NT2/D1 (cell line): ENCODE measurements at regions not wholly inside any gene's neighbourhood (a gene's known extent, or its start where the extent isn't known, plus 50 kb on each side); places are given as distances from the start of the nearest gene placed in this dataset.
"Not testable (repeated sequence)": the region's sequence is repeated elsewhere in the genome, so short reads cannot be mapped to it uniquely, and the experiment has no call there.

Source experiments
- DNase-seq: peaks from one replicate; pipeline ENCODE4 v3.0.0-alpha.2; 2011; ENCODE audit warnings: low read depth, low spot score
- H3K27me3 ChIP-seq: 2 replicates; pipeline ENCODE4 v1.6.0; 2011; ENCODE audit warnings: mild to moderate bottlenecking; ENCODE audit not compliant: insufficient read length, insufficient read depth
- H3K36me3 ChIP-seq: 2 replicates; pipeline ENCODE4 v1.6.1; 2011; ENCODE audit warnings: mild to moderate bottlenecking, low read length, mixed read lengths; ENCODE audit not compliant: insufficient read depth, insufficient read length
- H3K4me1 ChIP-seq: 2 replicates; pipeline ENCODE4 v1.5.1; 2011; ENCODE audit not compliant: insufficient read depth, insufficient read length
- H3K4me3 ChIP-seq: 2 replicates; pipeline ENCODE4 v1.5.1; 2011; ENCODE audit warnings: low read depth; ENCODE audit not compliant: insufficient read length
- H3K9ac ChIP-seq: 2 replicates; pipeline ENCODE4 v1.6.0; 2011; ENCODE audit warnings: low read depth; ENCODE audit not compliant: insufficient read length
- H3K9me3 ChIP-seq: 2 replicates; pipeline ENCODE4 v1.5.1; 2011; ENCODE audit warnings: mild to moderate bottlenecking, low read length; ENCODE audit not compliant: insufficient read depth
- SUZ12 ChIP-seq: IDR thresholded peaks from 2 replicates; pipeline ENCODE4 v1.6.1; 2011; ENCODE audit not compliant: insufficient read length, insufficient read depth; ENCODE audit errors: extremely low read depth
- YY1 ChIP-seq: IDR thresholded peaks from 2 replicates; pipeline ENCODE4 v1.6.1; 2011; ENCODE audit not compliant: insufficient read length, insufficient read depth
- ZNF274 ChIP-seq: IDR thresholded peaks from 2 replicates; pipeline ENCODE4 v1.6.1; 2011; ENCODE audit warnings: mild to moderate bottlenecking, low read depth, low read length

DNA sequence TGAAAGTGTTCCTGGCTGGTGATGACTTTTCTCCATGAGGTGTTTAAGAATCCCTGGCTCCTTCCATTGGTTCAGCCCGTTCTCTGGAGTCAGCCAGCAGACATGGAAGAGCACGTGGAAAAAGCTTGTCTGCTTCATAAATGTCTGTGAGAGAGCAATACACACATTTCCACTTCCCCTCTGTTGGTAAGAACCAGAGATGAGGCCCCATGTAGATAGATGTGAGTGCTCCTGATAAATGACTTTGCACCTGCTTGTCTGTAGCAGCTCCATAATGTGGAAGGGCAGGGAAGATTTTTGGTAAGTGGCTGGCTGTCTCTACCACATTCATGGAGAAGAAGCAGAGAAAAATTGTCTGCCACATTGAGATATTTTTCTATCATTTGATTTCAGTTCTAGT is 325.8 kb downstream of the LMO7 start:
- no peak for TF ChIP-seq ZNF274
- TF ChIP-seq YY1 = no peak
- no peak for TF ChIP-seq SUZ12
- Histone ChIP-seq H3K9ac (no peak overlapping the region), H3K4me1 (no peaks in the 10 kb centered on the region), H3K9me3 (no peaks in the 10 kb centered on the region), H3K4me3 (no peak overlapping the region), H3K27me3 (no peaks in the 10 kb centered on the region), H3K36me3 (no peaks in the 10 kb centered on the region)
- no peak for DNase-seq

DNA sequence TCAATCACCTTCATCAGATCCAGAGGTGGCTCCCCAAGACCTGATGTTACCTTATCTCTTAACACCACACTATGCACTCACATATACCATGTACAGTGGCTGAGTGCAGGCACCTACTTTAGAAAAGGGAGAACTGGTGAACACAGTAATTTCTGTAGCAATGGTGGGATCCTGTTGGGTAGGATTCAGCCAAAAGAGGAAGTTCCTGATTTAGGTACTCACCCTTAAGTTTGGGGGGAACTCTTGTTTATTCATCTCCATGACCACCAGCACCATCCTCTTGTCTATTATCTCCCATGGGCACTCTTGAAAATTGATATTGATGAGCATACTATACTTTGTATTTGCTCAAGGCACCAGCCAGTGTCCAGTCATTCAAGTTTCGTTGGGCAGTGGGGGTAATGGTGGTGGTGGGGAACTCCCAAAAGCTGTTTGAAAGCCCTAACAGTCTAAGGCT is 324.4 kb downstream of the LMO7 start:
- Histone ChIP-seq H3K4me3 (no peak overlapping the region), H3K9ac (no peak overlapping the region), H3K9me3 (no peaks in the 10 kb centered on the region), H3K27me3 (no peaks in the 10 kb centered on the region), H3K36me3 (no peaks in the 10 kb centered on the region), H3K4me1 (no peaks in the 10 kb centered on the region)
- TF ChIP-seq SUZ12 = no peak
- no peak for TF ChIP-seq ZNF274
- no peak for TF ChIP-seq YY1
- no peak for DNase-seq

- H3K36me3 ChIP-seq = no peaks in the 10 kb centered on the region
- no peak overlapping the region for H3K9ac ChIP-seq
- H3K4me3 ChIP-seq = no peak overlapping the region
- DNase-seq = no peak
- H3K9me3 ChIP-seq = no peaks in the 10 kb centered on the region
- TF ChIP-seq SUZ12 (no peak), YY1 (no peak), ZNF274 (no peak)
- H3K4me1 ChIP-seq = no peaks in the 10 kb centered on the region
- no peaks in the 10 kb centered on the region for H3K27me3 ChIP-seq
Observed at GRCh38 chr13:75959861-75960481, 323.8 kb downstream of the LMO7 start.

GRCh38 chr13:75953589-75953988 is 317.5 kb downstream of the LMO7 start:
- H3K4me3 ChIP-seq, H3K36me3 ChIP-seq, H3K4me1 ChIP-seq, H3K9ac ChIP-seq, H3K9me3 ChIP-seq, DNase-seq, H3K27me3 ChIP-seq: not testable (repeated sequence)

DNA sequence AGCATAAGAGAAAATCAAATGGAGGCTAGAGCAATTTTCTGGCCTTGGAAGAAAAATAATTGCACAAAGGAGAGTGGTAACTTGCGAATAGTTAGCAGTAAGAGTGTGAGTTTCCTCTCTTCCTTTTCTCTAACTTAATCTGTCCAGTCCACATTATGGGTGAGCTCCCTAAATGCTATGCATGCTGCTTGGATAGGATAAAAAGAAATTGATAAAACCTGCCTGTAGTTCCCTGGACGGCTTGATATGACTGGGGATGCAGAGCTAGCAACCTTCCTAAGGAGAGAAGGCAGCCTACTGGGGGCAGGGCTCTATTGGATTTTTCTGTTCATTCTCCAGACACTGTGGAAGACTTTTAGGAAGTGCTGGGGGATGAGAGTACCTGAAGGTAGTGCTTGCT is 311.3 kb downstream of the LMO7 start:
- Histone ChIP-seq H3K27me3 (no peaks in the 10 kb centered on the region), H3K4me1 (no peaks in the 10 kb centered on the region), H3K36me3 (no peaks in the 10 kb centered on the region), H3K4me3 (no peak overlapping the region), H3K9ac (no peak overlapping the region), H3K9me3 (no peaks in the 10 kb centered on the region)
- TF ChIP-seq ZNF274 (no peak), YY1 (no peak), SUZ12 (no peak)
- DNase-seq = no peak

- Histone ChIP-seq H3K9me3 (no peaks in the 10 kb centered on the region), H3K9ac (no peak overlapping the region), H3K36me3 (no peaks in the 10 kb centered on the region), H3K4me3 (no peak overlapping the region), H3K27me3 (no peaks in the 10 kb centered on the region), H3K4me1 (no peaks in the 10 kb centered on the region)
- no peak for DNase-seq
- TF ChIP-seq ZNF274 (no peak), YY1 (no peak), SUZ12 (no peak)
Observed at GRCh38 chr13:75946536-75947284, 310.6 kb downstream of the LMO7 start.

DNA sequence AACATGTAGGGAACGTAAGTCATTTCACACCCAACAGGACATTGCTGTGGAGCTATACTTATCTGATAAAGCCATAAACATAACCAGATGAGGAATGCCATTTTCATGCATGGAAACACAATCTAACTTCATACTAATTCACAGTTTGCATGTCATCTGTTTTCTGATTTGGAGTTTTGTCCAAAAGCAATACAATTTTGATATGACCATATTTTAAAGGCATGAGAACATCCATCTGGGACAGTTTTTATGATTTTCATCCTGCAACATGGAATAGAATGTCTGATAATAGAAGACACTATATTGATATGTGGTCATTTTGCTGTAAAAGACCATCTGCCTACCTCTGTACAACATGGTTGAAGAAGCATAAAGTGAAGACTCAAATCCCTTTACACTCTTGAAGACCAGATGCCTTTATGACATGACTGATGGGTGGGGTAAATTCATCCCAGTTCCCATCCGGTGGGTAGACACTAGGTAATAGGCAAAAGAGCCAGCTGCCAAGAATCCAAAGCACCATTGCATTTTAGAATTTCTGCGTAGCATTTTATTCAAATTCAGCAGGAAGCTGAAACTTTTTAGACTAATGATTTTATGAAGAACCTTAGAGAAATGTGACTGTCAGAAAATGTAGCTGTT is 309.8 kb downstream of the LMO7 start:
- Histone ChIP-seq H3K9me3 (no peaks in the 10 kb centered on the region), H3K27me3 (no peaks in the 10 kb centered on the region), H3K4me3 (no peak overlapping the region), H3K9ac (no peak overlapping the region), H3K4me1 (no peaks in the 10 kb centered on the region), H3K36me3 (no peaks in the 10 kb centered on the region)
- DNase-seq = no peak
- no peak for TF ChIP-seq YY1
- no peak for TF ChIP-seq SUZ12
- no peak for TF ChIP-seq ZNF274
